Astrocyte of the cerebellum (primary cell): ENCODE measurements at regions not wholly inside any gene's neighbourhood (a gene's known extent, or its start where the extent isn't known, plus 50 kb on each side); places are given as distances from the start of the nearest gene placed in this dataset.

Experiments
- DNase-seq: peaks from one replicate; pipeline ENCODE4 v3.0.0-alpha.2; 2011; ENCODE audit warnings: low read depth
- H3K4me3 ChIP-seq: 2 replicates; pipeline ENCODE4 v1.5.1; 2011; ENCODE audit warnings: mild to moderate bottlenecking, low read depth, low read length, moderate library complexity
- in situ Hi-C: cut with HindIII; loops from 2 replicates; pipeline ENCODE4 v1.10.0; 2017; ENCODE audit warnings: low sequenced_read_pairs
- TF ChIP-seq, protein P1 (sequence below): IDR thresholded peaks from 2 replicates; pipeline ENCODE4 v1.5.1; 2012; ENCODE audit warnings: low read length, low read depth, moderate library complexity, mild to moderate bottlenecking; ENCODE audit errors: missing control alignments

DNA sequence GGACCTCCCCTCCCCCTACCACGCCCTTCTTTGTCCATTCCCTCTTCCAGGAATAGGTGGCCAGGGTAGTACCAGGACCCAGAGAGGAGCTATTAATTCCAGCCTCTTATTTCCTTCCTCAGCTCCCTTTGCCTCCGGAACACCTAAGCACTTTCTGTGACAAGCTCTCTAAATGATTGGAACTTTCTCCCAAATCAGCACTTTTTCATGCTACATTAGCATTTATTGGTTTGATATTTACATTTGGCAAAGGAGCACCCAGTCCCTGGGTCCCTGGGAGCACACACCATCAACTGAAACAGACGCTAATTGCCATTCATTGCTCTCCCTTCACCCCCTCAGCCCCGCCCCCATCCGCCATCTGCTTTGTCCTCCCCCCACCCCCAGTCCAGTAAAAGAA lies 182.0 kb upstream of the BCOR start:
- H3K4me3 ChIP-seq, result no peak overlapping the region
- TF ChIP-seq, protein P1, sequence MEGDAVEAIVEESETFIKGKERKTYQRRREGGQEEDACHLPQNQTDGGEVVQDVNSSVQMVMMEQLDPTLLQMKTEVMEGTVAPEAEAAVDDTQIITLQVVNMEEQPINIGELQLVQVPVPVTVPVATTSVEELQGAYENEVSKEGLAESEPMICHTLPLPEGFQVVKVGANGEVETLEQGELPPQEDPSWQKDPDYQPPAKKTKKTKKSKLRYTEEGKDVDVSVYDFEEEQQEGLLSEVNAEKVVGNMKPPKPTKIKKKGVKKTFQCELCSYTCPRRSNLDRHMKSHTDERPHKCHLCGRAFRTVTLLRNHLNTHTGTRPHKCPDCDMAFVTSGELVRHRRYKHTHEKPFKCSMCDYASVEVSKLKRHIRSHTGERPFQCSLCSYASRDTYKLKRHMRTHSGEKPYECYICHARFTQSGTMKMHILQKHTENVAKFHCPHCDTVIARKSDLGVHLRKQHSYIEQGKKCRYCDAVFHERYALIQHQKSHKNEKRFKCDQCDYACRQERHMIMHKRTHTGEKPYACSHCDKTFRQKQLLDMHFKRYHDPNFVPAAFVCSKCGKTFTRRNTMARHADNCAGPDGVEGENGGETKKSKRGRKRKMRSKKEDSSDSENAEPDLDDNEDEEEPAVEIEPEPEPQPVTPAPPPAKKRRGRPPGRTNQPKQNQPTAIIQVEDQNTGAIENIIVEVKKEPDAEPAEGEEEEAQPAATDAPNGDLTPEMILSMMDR, result no peak
- DNase-seq, result no peak
- in situ Hi-C loops, result no loop called here

DNA sequence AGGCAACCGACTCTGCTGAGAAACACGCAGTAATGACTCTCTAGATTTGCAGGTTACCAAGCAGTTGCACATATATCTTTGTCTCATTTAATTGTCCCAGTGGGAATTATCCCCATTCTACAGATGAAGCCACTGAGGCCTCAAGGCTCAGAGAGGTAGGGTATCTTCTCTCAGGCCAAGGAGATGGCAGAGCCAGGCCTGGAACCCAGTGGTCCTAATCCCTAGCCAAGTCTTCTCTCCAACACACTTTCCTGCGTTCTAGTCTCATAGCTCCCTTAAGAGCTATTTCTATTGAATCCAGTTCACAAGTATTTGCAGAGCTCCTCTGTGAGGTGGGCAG lies 181.3 kb upstream of the BCOR start:
- TF ChIP-seq, protein P1, result no peak
- no peak overlapping the region for H3K4me3 ChIP-seq
- in situ Hi-C loops, result no loop called here
- DNase-seq, result no peak

DNA sequence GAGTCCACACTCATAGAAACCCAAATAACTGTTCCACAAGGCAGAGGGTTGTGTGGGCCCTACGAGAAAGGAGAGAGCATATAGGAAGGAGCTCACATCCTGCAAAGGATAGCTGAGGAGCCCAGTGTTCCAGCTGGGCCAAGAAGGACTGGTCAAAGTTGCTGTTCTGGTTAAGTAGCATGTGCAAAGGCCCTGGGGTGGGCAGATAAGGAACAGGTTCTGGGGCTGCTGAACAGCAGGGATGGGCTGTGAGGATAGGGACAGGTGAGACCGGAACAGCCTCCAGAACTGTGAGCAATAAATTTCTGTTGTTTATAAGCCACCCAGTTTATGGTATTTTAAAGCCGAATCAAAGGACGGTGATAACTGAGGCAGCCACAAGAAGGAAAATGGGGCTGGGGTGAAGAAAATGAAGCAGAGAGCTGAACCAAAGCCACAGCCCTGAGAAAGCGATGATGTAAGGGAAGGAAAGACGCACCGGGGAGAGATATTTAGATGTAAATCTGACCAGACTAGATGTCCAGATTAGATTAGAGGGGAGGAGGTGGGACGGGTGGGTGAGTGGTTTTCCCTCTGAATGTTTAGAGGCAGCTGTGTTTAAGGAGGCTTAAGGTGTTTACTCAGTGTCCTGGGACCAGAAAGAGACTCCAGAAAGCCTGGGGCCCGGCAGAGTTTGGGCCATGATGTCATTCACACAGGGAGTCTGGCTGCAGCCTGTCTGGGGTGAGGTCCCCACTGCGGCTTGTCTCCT lies 180.8 kb upstream of the BCOR start:
- TF ChIP-seq, protein P1, result no peak
- no peak for DNase-seq
- no peak overlapping the region for H3K4me3 ChIP-seq
- in situ Hi-C loops, result no loop called here

DNA sequence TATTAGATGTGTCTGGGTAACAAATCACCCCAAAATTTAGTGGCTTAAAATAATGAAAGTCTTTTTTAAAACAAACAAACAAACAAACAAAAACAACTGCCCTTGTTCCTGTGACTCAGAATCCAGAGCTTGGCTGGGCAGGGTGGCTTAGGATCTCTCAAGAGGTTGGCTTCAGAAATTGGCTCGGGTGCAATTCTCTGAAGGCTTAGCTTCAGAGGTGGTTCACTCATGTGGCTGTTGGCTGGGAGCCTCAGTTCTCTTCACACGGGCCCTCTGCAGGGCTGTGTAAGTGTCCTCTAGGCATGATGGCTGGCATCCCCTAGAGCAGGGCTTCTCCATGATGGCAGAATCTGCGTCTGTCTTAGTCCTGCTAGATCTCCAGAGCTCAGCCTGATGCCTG lies 179.9 kb upstream of the BCOR start:
- in situ Hi-C loops, result no loop called here
- no peak overlapping the region for H3K4me3 ChIP-seq
- TF ChIP-seq, protein P1, result no peak
- no peak for DNase-seq

DNA sequence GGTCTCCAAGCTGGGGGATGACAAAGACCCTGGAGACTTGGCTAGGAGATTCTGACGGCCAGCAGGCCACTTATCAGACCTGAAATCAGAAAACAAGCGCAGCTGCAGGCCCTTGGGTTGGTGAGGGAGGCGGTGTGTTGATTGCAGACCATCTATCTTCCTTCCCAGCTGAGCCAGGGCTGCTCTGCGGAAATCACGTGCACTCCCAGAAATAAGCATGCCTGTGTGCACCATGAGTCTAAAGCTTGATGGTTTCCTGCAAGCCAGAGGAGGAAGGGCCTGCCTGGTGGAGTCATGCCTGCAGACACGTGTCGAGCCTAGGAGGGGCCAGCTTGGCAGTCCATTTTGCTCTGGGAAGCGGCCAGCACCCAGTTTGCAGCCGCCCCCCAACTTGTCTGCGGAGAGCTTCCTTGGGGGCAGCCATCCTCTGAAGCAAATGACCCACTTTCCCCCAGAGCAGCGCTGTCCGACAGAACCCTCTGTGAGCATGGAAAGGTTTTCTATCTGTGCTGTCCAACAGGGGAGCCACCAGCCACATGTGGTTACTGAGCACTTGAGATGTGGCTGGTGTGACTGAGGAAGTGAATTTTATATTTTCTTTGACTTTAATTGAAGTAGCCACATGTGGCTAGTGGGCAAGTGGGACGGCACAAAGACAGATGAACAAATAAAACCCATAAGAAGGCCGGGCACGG lies 175.7 kb upstream of the BCOR start:
- DNase-seq, result no peak
- no peak overlapping the region for H3K4me3 ChIP-seq
- in situ Hi-C loops, result no loop called here
- TF ChIP-seq, protein P1, result no peak

DNA sequence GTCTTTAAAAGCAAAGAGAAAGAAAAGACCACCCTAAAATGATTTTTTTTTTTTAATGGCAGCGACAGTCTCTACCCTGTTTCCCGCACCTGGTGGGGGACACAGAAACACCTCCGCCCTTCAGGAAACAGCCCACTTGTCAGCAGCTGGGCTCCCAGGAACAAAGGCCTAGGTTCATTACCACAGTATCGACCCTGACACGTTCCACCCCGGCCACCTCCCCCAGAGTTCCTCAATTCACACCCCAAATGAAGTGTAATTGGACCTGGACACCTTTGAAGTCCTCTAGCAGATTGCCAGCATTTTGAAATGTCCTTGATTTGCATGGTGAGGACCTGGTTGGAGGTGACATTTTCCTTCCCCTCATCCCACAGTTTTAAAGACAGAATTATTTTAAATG lies 175.0 kb upstream of the BCOR start:
- no peak overlapping the region for H3K4me3 ChIP-seq
- no peak for DNase-seq
- TF ChIP-seq, protein P1, result no peak
- in situ Hi-C loops, result no loop called here
